ENCODE measurements at regions not wholly inside any gene's neighbourhood (a gene's known extent, or its start where the extent isn't known, plus 50 kb on each side); places are given as distances from the start of the nearest gene placed in this dataset.

GRCh38 chr12:126798449-126798848 lies 1468.5 kb upstream of the TMEM132C start:
- TF ChIP-seq, protein P1, sequence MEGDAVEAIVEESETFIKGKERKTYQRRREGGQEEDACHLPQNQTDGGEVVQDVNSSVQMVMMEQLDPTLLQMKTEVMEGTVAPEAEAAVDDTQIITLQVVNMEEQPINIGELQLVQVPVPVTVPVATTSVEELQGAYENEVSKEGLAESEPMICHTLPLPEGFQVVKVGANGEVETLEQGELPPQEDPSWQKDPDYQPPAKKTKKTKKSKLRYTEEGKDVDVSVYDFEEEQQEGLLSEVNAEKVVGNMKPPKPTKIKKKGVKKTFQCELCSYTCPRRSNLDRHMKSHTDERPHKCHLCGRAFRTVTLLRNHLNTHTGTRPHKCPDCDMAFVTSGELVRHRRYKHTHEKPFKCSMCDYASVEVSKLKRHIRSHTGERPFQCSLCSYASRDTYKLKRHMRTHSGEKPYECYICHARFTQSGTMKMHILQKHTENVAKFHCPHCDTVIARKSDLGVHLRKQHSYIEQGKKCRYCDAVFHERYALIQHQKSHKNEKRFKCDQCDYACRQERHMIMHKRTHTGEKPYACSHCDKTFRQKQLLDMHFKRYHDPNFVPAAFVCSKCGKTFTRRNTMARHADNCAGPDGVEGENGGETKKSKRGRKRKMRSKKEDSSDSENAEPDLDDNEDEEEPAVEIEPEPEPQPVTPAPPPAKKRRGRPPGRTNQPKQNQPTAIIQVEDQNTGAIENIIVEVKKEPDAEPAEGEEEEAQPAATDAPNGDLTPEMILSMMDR (conservative IDR thresholded peaks at IDR 0.05; ENCODE audit: low read depth): no peak
- ChIA-PET POLR2A (ENCODE audit: low non-redundant PET) (no interaction called here), CTCF (no interaction called here)
- no peak overlapping the region for H3K27ac ChIP-seq
- no peak for DNase-seq (ENCODE audit: low spot score)

- ChIA-PET POLR2A (ENCODE audit: low non-redundant PET) (no interaction called here), CTCF (no interaction called here)
These were observed 1459.6 kb upstream of the TMEM132C start for GRCh38 chr12:126807312-126807865.

GRCh38 chr12:126811391-126811790 lies 1455.6 kb upstream of the TMEM132C start:
- CTCF ChIA-PET: no interaction called here

More at GRCh38 chr12:126807312-126807865, 1459.6 kb upstream of the TMEM132C start:
- no peak overlapping the region for H3K27ac ChIP-seq
- TF ChIP-seq, protein P1 (conservative IDR thresholded peaks at IDR 0.05; ENCODE audit: low read depth): no peak
- DNase-seq (ENCODE audit: low spot score): no peak

GRCh38 chr12:126819554-126819953 lies 1447.4 kb upstream of the TMEM132C start:
- ChIA-PET POLR2A (ENCODE audit: low non-redundant PET) (no interaction called here), CTCF (no interaction called here)
- TF ChIP-seq, protein P1 (conservative IDR thresholded peaks at IDR 0.05; ENCODE audit: low read depth): no peak
- H3K27ac ChIP-seq: no peak overlapping the region
- DNase-seq (ENCODE audit: low spot score): no peak

More at GRCh38 chr12:126811391-126811790, 1455.6 kb upstream of the TMEM132C start:
- no peak overlapping the region for H3K27ac ChIP-seq
- TF ChIP-seq, protein P1 (conservative IDR thresholded peaks at IDR 0.05; ENCODE audit: low read depth): no peak
- no peak for DNase-seq (ENCODE audit: low spot score)
- POLR2A ChIA-PET (ENCODE audit: low non-redundant PET): no interaction called here

- ChIA-PET POLR2A (ENCODE audit: low non-redundant PET) (no interaction called here), CTCF (no interaction called here)
- TF ChIP-seq, protein P1 (conservative IDR thresholded peaks at IDR 0.05; ENCODE audit: low read depth): no peak
- no peak overlapping the region for H3K27ac ChIP-seq
- no peak for DNase-seq (ENCODE audit: low spot score)
These were observed 1435.9 kb upstream of the TMEM132C start for GRCh38 chr12:126830778-126831680.

DNA sequence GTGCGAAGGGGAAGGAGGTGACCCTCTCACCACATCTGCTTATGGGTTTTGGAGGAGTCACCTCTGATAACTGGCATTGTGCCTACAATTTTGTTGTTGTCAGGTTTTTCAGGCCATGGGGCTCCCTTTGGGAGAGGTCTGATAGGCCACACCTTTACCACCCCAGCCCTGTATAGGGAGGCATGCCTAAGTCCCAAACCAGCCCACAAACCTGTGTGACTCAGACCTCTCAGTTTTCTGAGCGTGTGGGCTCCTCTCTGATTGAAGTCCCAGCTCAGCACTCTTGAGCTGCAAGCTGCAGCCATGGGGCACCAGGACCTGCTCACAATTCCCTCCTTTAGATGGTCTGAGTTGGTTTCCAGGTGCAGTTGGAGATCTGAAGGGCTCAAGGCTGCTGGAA lies 1429.3 kb upstream of the TMEM132C start:
- no peak for DNase-seq (ENCODE audit: low spot score)
- ChIA-PET POLR2A (ENCODE audit: low non-redundant PET) (no interaction called here), CTCF (no interaction called here)
- TF ChIP-seq, protein P1 (conservative IDR thresholded peaks at IDR 0.05; ENCODE audit: low read depth): no peak
- no peak overlapping the region for H3K27ac ChIP-seq

All from RWPE1 (cell line).